ENCODE measurements at regions not wholly inside any gene's neighbourhood (a gene's known extent, or its start where the extent isn't known, plus 50 kb on each side); places are given as distances from the start of the nearest gene placed in this dataset.

- intact Hi-C loops (cut with micrococcal nuclease) = loop anchor here (10.0 kb wide), 1 partner anchor 214 kb away; no protein-coding TSS in a partner anchor
- WGBS (ENCODE audit: insufficient coverage) = 100% methylated on average over 2 of the region's 6 CpGs
- H3K4me3 Mint-ChIP-seq = no peak overlapping the region
- H3K4me2 ChIP-seq (replicated peaks; ENCODE audit: extremely low read depth, low read length, poor library complexity, severe bottlenecking) = no peak overlapping the region
- no peak overlapping the region for H3K27ac ChIP-seq (ENCODE audit: low read depth in 1 of 2, low read length in 2 of 2)
- H3K27me3 Mint-ChIP-seq (ENCODE audit: low read depth in 3 of 3) = peaks cover 3 to 12% (median 12%) of the 10 kb centered on the region in 3 donors
- no peak overlapping the region for H3K27ac Mint-ChIP-seq
- H3K79me2 ChIP-seq (ENCODE audit: insufficient read depth, low read length) = no peaks in the 10 kb centered on the region
- no peaks in the 10 kb centered on the region for H3K36me3 Mint-ChIP-seq
- H3K9me3 ChIP-seq (replicated peaks in 1 of 2; ENCODE audit: control insufficient read depth in 1 of 2, insufficient read depth in 1 of 2, low read length in 2 of 2) = no peaks in the 10 kb centered on the region
- H3K4me3 ChIP-seq (replicated peaks in 1 of 3; ENCODE audit: low read depth in 2 of 3, low read length in 3 of 3) = no peak overlapping the region
- H4K20me1 ChIP-seq (ENCODE audit: insufficient read depth, low read length) = no peaks in the 10 kb centered on the region
- H3K4me1 Mint-ChIP-seq = peaks cover 10% of the 10 kb centered on the region
- no peak overlapping the region for H3K9ac ChIP-seq (ENCODE audit: insufficient read depth, low read length, poor library complexity, severe bottlenecking)
- DNase-seq = no peak
- no peak for TF ChIP-seq CTCF (IDR thresholded peaks at IDR 0.05)
- no peak overlapping the region for H2AFZ ChIP-seq (ENCODE audit: insufficient read depth, low read depth, low read length, poor library complexity, severe bottlenecking)
- H3K9me3 Mint-ChIP-seq = no peaks in the 10 kb centered on the region
- no peaks in the 10 kb centered on the region for H3K36me3 ChIP-seq (replicated peaks in 1 of 2; ENCODE audit: control insufficient read depth in 1 of 2, insufficient read depth in 2 of 2, low read length in 2 of 2)
- H3K4me1 ChIP-seq (ENCODE audit: control insufficient read depth in 1 of 2, insufficient read depth in 2 of 2, low read length in 2 of 2) = peaks cover 0 to 2% of the 10 kb centered on the region in 2 donors
- H3K27me3 ChIP-seq (ENCODE audit: control insufficient read depth in 2 of 2, insufficient read depth in 2 of 2, low read length in 2 of 2) = peaks cover 0 to 2% of the 10 kb centered on the region in 2 donors
These were observed 83.0 kb upstream of the RALY start for GRCh38 chr20:33910529-33911327.

- Mint-ChIP-seq H3K27me3 (ENCODE audit: low read depth in 3 of 3) (peaks cover 3 to 9% (median 6%) of the 10 kb centered on the region in 3 donors), H3K4me1 (peaks cover 26% of the 10 kb centered on the region), H3K27ac (no peak overlapping the region), H3K9me3 (peaks cover 0 to 2% (median 0%) of the 10 kb centered on the region in 7 donors), H3K4me3 (no peak overlapping the region), H3K36me3 (no peaks in the 10 kb centered on the region)
- no peak for DNase-seq
- WGBS (ENCODE audit: insufficient coverage) = 95% methylated on average over 2 of the region's 4 CpGs
- no peak overlapping the region for H3K4me3 ChIP-seq (replicated peaks in 1 of 3; ENCODE audit: low read depth in 2 of 3, low read length in 3 of 3)
- H3K4me1 ChIP-seq (ENCODE audit: control insufficient read depth in 1 of 2, insufficient read depth in 2 of 2, low read length in 2 of 2) = peaks cover 8 to 10% of the 10 kb centered on the region in 2 donors
- H3K27ac ChIP-seq (ENCODE audit: low read depth in 1 of 2, low read length in 2 of 2) = no peak overlapping the region
- no peak overlapping the region for H2AFZ ChIP-seq (ENCODE audit: insufficient read depth, low read depth, low read length, poor library complexity, severe bottlenecking)
- no peak for TF ChIP-seq CTCF (IDR thresholded peaks at IDR 0.05)
- no peak overlapping the region for H3K9ac ChIP-seq (ENCODE audit: insufficient read depth, low read length, poor library complexity, severe bottlenecking)
- intact Hi-C loops (cut with micrococcal nuclease) = loop anchor here (10.0 kb wide), 1 partner anchor 210 kb away; no protein-coding TSS in a partner anchor
- H3K36me3 ChIP-seq (replicated peaks in 1 of 2; ENCODE audit: control insufficient read depth in 1 of 2, insufficient read depth in 2 of 2, low read length in 2 of 2) = no peaks in the 10 kb centered on the region
- no peaks in the 10 kb centered on the region for H4K20me1 ChIP-seq (ENCODE audit: insufficient read depth, low read length)
- H3K79me2 ChIP-seq (ENCODE audit: insufficient read depth, low read length) = no peaks in the 10 kb centered on the region
- no peaks in the 10 kb centered on the region for H3K9me3 ChIP-seq (replicated peaks in 1 of 2; ENCODE audit: control insufficient read depth in 1 of 2, insufficient read depth in 1 of 2, low read length in 2 of 2)
- no peaks in the 10 kb centered on the region for H3K27me3 ChIP-seq (ENCODE audit: control insufficient read depth in 2 of 2, insufficient read depth in 2 of 2, low read length in 2 of 2)
- no peak overlapping the region for H3K4me2 ChIP-seq (replicated peaks; ENCODE audit: extremely low read depth, low read length, poor library complexity, severe bottlenecking)
These were observed 78.8 kb upstream of the RALY start for GRCh38 chr20:33914919-33915318.
